HL-60 (cell line): ENCODE measurements at regions not wholly inside any gene's neighbourhood (a gene's known extent, or its start where the extent isn't known, plus 50 kb on each side); places are given as distances from the start of the nearest gene placed in this dataset.

ENCODE experiments used
- DNase-seq, 2 experiments: peaks; one replicate each; pipeline ENCODE4 v3.0.0-alpha.2; 2010 to 2020; ENCODE audit warnings: low read depth in 1 of 2, low spot score in 1 of 2
- H3K27ac ChIP-seq: fragments of 250-450 bp; sonication (Bioruptor Pico); replicated peaks from 2 replicates; pipeline ENCODE4 v1.5.1; 2020; ENCODE audit warnings: mild to moderate bottlenecking, moderate library complexity
- H3K27me3 ChIP-seq: fragments of 250-450 bp; sonication (Bioruptor Pico); 2 replicates; pipeline ENCODE4 v1.5.1; 2021; ENCODE audit warnings: mild to moderate bottlenecking, moderate library complexity; ENCODE audit not compliant: insufficient read depth, poor library complexity, severe bottlenecking
- H3K4me3 ChIP-seq: replicated peaks from 2 replicates; pipeline ENCODE4 v1.5.1; 2011; ENCODE audit warnings: mild to moderate bottlenecking, control low read depth, low read length; ENCODE audit not compliant: insufficient read depth
- GABPA ChIP-seq: IDR thresholded peaks from 2 replicates; pipeline ENCODE4 v1.6.1; 2012; ENCODE audit warnings: low read depth
- POLR2AphosphoS5 ChIP-seq: IDR thresholded peaks from 2 replicates; pipeline ENCODE4 v1.6.1; 2012; ENCODE audit warnings: low read depth
- SPI1 ChIP-seq: IDR thresholded peaks from 2 replicates; pipeline ENCODE4 v1.6.1; 2012; ENCODE audit warnings: low read depth, mild to moderate bottlenecking, borderline replicate concordance
- TF ChIP-seq, protein P1 (sequence below): IDR thresholded peaks from 2 replicates; pipeline ENCODE4 v1.6.1; 2012; ENCODE audit warnings: low read depth; ENCODE audit not compliant: insufficient replicate concordance
- TF ChIP-seq, protein P2 (sequence below): IDR thresholded peaks from one replicate; pipeline ENCODE4 v1.5.1; 2011; ENCODE audit warnings: low read length, control low read depth, inconsistent platforms; ENCODE audit not compliant: insufficient read depth

- DNase-seq, result no peak
- no peak for TF ChIP-seq SPI1
- no peak for TF ChIP-seq POLR2AphosphoS5
- TF ChIP-seq GABPA, result no peak
- TF ChIP-seq, protein P1, sequence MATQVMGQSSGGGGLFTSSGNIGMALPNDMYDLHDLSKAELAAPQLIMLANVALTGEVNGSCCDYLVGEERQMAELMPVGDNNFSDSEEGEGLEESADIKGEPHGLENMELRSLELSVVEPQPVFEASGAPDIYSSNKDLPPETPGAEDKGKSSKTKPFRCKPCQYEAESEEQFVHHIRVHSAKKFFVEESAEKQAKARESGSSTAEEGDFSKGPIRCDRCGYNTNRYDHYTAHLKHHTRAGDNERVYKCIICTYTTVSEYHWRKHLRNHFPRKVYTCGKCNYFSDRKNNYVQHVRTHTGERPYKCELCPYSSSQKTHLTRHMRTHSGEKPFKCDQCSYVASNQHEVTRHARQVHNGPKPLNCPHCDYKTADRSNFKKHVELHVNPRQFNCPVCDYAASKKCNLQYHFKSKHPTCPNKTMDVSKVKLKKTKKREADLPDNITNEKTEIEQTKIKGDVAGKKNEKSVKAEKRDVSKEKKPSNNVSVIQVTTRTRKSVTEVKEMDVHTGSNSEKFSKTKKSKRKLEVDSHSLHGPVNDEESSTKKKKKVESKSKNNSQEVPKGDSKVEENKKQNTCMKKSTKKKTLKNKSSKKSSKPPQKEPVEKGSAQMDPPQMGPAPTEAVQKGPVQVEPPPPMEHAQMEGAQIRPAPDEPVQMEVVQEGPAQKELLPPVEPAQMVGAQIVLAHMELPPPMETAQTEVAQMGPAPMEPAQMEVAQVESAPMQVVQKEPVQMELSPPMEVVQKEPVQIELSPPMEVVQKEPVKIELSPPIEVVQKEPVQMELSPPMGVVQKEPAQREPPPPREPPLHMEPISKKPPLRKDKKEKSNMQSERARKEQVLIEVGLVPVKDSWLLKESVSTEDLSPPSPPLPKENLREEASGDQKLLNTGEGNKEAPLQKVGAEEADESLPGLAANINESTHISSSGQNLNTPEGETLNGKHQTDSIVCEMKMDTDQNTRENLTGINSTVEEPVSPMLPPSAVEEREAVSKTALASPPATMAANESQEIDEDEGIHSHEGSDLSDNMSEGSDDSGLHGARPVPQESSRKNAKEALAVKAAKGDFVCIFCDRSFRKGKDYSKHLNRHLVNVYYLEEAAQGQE, result no peak
- TF ChIP-seq, protein P2, sequence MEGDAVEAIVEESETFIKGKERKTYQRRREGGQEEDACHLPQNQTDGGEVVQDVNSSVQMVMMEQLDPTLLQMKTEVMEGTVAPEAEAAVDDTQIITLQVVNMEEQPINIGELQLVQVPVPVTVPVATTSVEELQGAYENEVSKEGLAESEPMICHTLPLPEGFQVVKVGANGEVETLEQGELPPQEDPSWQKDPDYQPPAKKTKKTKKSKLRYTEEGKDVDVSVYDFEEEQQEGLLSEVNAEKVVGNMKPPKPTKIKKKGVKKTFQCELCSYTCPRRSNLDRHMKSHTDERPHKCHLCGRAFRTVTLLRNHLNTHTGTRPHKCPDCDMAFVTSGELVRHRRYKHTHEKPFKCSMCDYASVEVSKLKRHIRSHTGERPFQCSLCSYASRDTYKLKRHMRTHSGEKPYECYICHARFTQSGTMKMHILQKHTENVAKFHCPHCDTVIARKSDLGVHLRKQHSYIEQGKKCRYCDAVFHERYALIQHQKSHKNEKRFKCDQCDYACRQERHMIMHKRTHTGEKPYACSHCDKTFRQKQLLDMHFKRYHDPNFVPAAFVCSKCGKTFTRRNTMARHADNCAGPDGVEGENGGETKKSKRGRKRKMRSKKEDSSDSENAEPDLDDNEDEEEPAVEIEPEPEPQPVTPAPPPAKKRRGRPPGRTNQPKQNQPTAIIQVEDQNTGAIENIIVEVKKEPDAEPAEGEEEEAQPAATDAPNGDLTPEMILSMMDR, result no peak
Measured at GRCh38 chr15:67911727-67912126, 71.9 kb upstream of the RNU6-1 start.

DNA sequence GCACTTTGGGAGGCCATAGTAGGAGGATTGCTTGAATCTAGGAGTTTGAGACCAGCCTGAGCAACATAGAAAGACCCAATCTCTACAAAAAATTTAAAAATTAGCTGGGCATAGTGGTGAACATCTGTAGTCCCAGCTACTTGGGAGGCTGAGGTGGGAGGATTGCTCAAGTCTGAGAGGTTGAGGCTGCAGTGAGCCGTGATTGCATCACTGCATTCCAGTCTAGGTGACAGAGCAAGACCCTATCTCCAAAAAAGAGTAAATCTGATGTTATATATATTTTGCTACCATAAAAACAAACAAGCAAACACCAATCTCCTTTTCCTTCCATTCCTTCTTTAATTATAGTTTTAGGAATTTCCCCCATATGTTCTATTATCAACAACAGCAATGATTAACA is 74.2 kb upstream of the RNU6-1 start:
- no peak overlapping the region for H3K27ac ChIP-seq
- no peak for DNase-seq
- H3K27me3 ChIP-seq, result no peaks in the 10 kb centered on the region
- TF ChIP-seq POLR2AphosphoS5 (no peak), SPI1 (no peak), GABPA (no peak)
- TF ChIP-seq, protein P1, result no peak
- TF ChIP-seq, protein P2, result no peak
- H3K4me3 ChIP-seq, result no peak overlapping the region

More at GRCh38 chr15:67911727-67912126, 71.9 kb upstream of the RNU6-1 start:
- no peak overlapping the region for H3K4me3 ChIP-seq
- no peaks in the 10 kb centered on the region for H3K27me3 ChIP-seq
- no peak overlapping the region for H3K27ac ChIP-seq

GRCh38 chr15:67914537-67915460 is 75.0 kb upstream of the RNU6-1 start:
- TF ChIP-seq POLR2AphosphoS5 (no peak), SPI1 (no peak), GABPA (no peak)
- TF ChIP-seq, protein P1, result no peak
- TF ChIP-seq, protein P2, result no peak
- Histone ChIP-seq H3K27me3 (no peaks in the 10 kb centered on the region), H3K4me3 (no peak overlapping the region), H3K27ac (no peak overlapping the region)
- no peak for DNase-seq
